Keratinocyte (primary cell): ENCODE measurements at regions not wholly inside any gene's neighbourhood (a gene's known extent, or its start where the extent isn't known, plus 50 kb on each side); places are given as distances from the start of the nearest gene placed in this dataset.

ENCODE experiments used
- CTCF ChIP-seq, 3 experiments: IDR thresholded peaks in 1 of 3; conservative IDR thresholded peaks in 1 of 3; optimal IDR thresholded peaks in 1 of 3; 2 replicates in 2 of 3; 3 replicates in 1 of 3; pipeline versions ENCODE3 to v1.5.1; 2011; ENCODE audit warnings: low read length in 3 of 3, mild to moderate bottlenecking in 3 of 3, moderate library complexity in 2 of 3, control low read depth in 1 of 3, inconsistent platforms in 1 of 3; ENCODE audit not compliant: insufficient read depth in 2 of 3; ENCODE audit errors: extremely low read depth in 1 of 3
- EZH2 ChIP-seq: IDR thresholded peaks from one replicate; pipeline ENCODE4 v1.6.1; 2012; ENCODE audit warnings: inconsistent platforms, mild to moderate bottlenecking, low read length, moderate library complexity

GRCh38 chr2:200177971-200178911 lies 128.3 kb upstream of the SPATS2L start:
- TF ChIP-seq CTCF (optimal IDR thresholded peaks at IDR 0.05 in 1 of 3, IDR thresholded peaks at IDR 0.05 in 1 of 3, conservative IDR thresholded peaks at IDR 0.05 in 1 of 3; ENCODE audit: extremely low read depth in 1 of 3, insufficient read depth in 2 of 3, low read length in 3 of 3) (no peak), EZH2 (no peak)
